Panc1 (cell line): ENCODE measurements at regions not wholly inside any gene's neighbourhood (a gene's known extent, or its start where the extent isn't known, plus 50 kb on each side); places are given as distances from the start of the nearest gene placed in this dataset.

Source experiments
- TCF7L2 ChIP-seq: IDR thresholded peaks from 2 replicates; pipeline ENCODE4 v1.6.1; 2011; ENCODE audit warnings: mild to moderate bottlenecking, low read depth, low read length, inconsistent platforms
- TF ChIP-seq, protein P1 (sequence below): fragments of 450-650 bp; IDR thresholded peaks from 2 replicates; pipeline ENCODE4 v1.5.1; 2017; ENCODE audit warnings: mild to moderate bottlenecking

DNA sequence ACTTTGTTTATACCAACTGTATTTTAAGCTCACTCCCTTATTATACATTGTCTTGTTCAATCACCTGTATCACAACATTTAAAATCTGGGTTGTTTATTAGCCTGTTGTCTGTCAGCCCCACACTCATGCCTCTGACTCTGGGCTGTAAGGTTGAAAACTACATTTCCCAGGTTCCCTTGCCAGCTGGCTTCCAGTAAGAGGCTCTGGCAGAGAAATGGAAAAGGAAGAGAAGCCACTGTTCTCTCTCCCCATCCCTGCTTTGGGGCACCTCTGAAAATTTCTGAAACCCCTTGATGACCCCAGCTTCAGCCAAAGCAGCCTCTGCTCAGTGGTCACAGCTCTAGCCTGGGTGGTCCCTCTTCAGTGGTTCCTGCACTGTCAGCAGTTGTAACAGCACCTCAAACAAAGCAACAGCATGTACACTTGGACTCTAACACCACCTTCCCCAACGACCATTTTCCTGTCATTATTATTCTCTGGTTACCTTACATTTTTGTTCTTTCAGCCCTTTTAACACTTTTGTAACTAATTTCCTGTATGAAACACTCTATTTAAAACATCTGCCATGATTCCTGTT, 108.9 kb upstream of the LGALSL start:
- TF ChIP-seq, protein P1, sequence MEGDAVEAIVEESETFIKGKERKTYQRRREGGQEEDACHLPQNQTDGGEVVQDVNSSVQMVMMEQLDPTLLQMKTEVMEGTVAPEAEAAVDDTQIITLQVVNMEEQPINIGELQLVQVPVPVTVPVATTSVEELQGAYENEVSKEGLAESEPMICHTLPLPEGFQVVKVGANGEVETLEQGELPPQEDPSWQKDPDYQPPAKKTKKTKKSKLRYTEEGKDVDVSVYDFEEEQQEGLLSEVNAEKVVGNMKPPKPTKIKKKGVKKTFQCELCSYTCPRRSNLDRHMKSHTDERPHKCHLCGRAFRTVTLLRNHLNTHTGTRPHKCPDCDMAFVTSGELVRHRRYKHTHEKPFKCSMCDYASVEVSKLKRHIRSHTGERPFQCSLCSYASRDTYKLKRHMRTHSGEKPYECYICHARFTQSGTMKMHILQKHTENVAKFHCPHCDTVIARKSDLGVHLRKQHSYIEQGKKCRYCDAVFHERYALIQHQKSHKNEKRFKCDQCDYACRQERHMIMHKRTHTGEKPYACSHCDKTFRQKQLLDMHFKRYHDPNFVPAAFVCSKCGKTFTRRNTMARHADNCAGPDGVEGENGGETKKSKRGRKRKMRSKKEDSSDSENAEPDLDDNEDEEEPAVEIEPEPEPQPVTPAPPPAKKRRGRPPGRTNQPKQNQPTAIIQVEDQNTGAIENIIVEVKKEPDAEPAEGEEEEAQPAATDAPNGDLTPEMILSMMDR, result no peak
- no peak for TF ChIP-seq TCF7L2
